HAP-1 (cell line): ENCODE measurements at regions not wholly inside any gene's neighbourhood (a gene's known extent, or its start where the extent isn't known, plus 50 kb on each side); places are given as distances from the start of the nearest gene placed in this dataset.
A peak's percentile ranks its signal among the peaks of the same experiment; 100 is the strongest.
"Not testable (repeated sequence)": the region's sequence is repeated elsewhere in the genome, so short reads cannot be mapped to it uniquely, and the experiment has no call there.

Experiments used
- DNase-seq, 2 experiments: peaks; one replicate each; pipeline ENCODE4 v3.0.0-alpha.2; 2016 to 2020; ENCODE audit warnings: low spot score in 2 of 2
- H3K27me3 ChIP-seq: fragments of 250-450 bp; sonication (Bioruptor Pico); 2 replicates; pipeline ENCODE4 v1.5.1; 2020; ENCODE audit warnings: low read depth, mild to moderate bottlenecking, moderate library complexity
- H3K36me3 ChIP-seq: fragments of 250-450 bp; sonication (Bioruptor Pico); replicated peaks from 2 replicates; pipeline ENCODE4 v1.5.1; 2020; ENCODE audit warnings: mild to moderate bottlenecking
- H3K4me1 ChIP-seq: fragments of 250-450 bp; sonication (Bioruptor Pico); 2 replicates; pipeline ENCODE4 v1.5.1; 2020; ENCODE audit warnings: mild to moderate bottlenecking
- H3K4me3 ChIP-seq: fragments of 250-450 bp; sonication (Bioruptor Pico); 2 replicates; pipeline ENCODE4 v1.5.1; 2020; ENCODE audit warnings: mild to moderate bottlenecking, moderate library complexity
- H3K9me3 ChIP-seq: fragments of 250-450 bp; sonication (Bioruptor Pico); 2 replicates; pipeline ENCODE4 v1.5.1; 2020; ENCODE audit warnings: mild to moderate bottlenecking, moderate library complexity
- in situ Hi-C: fragments of 300-500 bp; cut with MboI; formaldehyde crosslinking; loops from 3 replicates; pipeline ENCODE4 v1.14.3; 2020; ENCODE audit warnings: low sequenced_read_pairs, inconsistent platforms, mixed read lengths

GRCh38 chr3:23115171-23115877 is 87.8 kb upstream of the UBE2E2 start:
- H3K4me1 ChIP-seq = no peaks in the 10 kb centered on the region
- H3K4me3 ChIP-seq = no peak overlapping the region
- no peaks in the 10 kb centered on the region for H3K36me3 ChIP-seq
- no peak for DNase-seq
- in situ Hi-C loops = no loop called here
- peaks cover 17% of the 10 kb centered on the region for H3K27me3 ChIP-seq
- no peaks in the 10 kb centered on the region for H3K9me3 ChIP-seq

DNA sequence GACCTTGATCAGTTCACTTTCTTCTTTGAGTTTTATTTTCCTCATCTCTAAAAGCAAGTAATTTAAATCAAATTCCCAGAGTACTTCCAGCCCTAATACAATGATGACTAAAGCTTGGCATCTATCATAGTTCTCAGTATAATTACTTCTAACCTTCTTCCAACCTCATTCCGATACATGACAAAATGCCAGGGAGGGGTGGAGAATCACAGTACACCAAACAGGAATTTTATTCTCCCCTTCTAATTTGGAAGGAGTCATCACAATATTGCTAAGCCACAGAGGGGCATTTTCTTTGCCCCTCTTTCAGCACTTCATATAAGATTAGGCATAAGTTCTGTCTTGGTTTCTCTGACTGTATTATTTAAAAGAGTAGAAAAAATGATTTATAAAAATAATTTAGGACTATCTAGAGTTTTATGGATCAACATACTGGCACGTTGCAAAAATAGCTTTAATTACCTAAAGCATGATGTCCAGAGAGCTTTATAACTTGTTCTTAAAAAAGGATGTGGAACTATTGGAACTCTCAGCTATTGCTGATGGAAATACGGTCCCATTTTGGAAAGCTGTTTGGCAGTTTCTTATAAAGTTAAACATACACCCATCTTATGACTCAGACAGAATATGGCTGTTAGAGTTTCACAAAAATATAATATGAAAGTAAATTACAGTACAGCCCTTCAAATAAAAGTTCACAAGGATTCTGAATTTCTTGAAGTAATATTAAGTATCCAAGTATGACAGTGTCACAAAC is 86.9 kb upstream of the UBE2E2 start:
- Histone ChIP-seq H3K36me3 (no peaks in the 10 kb centered on the region), H3K4me3 (no peak overlapping the region), H3K27me3 (peaks cover 24% of the 10 kb centered on the region), H3K4me1 (no peaks in the 10 kb centered on the region), H3K9me3 (no peaks in the 10 kb centered on the region)
- in situ Hi-C loops = no loop called here
- DNase-seq = no peak

DNA sequence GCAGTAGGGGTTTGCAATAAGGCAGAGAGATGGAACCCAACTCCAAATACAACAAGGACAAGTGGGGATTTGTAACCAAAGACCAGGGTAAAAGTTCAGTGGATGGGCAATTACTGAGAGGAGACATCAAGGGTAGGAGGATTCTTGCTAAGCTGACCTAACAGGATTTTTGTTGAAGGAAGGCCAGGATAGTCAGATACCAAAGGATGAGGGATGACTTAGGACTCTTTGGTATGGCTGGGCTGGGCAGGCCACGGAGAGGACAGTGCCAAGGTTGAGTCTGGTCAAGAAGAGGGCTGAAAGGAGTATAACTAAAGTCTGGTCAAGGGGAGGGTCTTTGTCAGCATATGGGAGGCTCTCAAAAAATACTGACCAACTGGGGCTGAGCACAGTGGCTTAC is 85.3 kb upstream of the UBE2E2 start:
- H3K27me3 ChIP-seq = peaks cover 26% of the 10 kb centered on the region
- H3K36me3 ChIP-seq = no peaks in the 10 kb centered on the region
- in situ Hi-C loops = no loop called here
- no peaks in the 10 kb centered on the region for H3K9me3 ChIP-seq
- no peak overlapping the region for H3K4me3 ChIP-seq
- no peaks in the 10 kb centered on the region for H3K4me1 ChIP-seq
- DNase-seq = no peak

DNA sequence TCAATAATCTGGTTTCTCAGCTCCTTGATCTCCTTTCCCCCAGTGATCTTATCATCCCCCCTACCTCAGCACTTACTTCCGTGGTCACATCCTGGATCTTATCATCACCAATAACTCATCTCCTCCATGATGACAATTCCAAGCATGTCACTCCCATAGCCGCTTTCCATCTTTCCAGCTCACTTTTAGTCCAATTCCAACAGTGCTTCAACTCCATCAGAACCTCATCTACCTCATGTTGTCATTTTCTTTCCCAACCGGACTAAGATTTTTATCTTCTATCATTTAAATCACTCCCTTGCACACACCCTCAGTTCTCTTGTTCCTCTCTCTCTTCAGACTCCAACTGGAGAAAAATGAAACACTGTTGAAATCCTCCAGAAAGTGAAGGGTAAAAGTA is 75.9 kb upstream of the UBE2E2 start:
- DNase-seq = no peak
- Histone ChIP-seq H3K27me3 (peaks cover 10% of the 10 kb centered on the region; the same call in 1 of the 2 replicates), H3K36me3 (no peaks in the 10 kb centered on the region), H3K9me3 (no peaks in the 10 kb centered on the region), H3K4me1 (no peaks in the 10 kb centered on the region), H3K4me3 (no peak overlapping the region)
- in situ Hi-C loops = no loop called here

DNA sequence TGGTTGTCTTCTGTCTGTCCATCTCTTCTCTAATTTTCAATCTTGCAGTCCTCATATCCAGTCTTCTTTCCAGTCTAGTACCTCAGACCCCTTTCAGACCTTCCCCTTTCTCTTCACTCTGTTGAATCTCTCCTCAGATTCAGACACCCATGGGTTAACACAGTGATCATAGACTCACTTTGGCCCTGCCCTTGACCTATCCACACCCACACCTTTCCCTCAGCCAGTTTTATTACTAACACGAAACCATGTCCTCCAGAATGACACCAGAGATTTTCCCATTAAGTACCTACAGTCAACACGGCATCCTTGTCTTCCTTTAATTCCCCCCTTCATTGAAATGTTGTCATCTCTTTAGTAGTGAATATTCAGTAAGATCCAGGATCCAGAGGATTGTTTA is 74.5 kb upstream of the UBE2E2 start:
- Histone ChIP-seq H3K36me3 (no peaks in the 10 kb centered on the region), H3K4me3 (no peak overlapping the region), H3K9me3 (no peaks in the 10 kb centered on the region), H3K4me1 (no peaks in the 10 kb centered on the region), H3K27me3 (peaks cover 10% of the 10 kb centered on the region; the same call in 1 of the 2 replicates)
- no peak for DNase-seq
- in situ Hi-C loops = no loop called here

GRCh38 chr3:23129117-23129516 is 74.0 kb upstream of the UBE2E2 start:
- peaks cover 10% of the 10 kb centered on the region; the same call in 1 of the 2 replicates for H3K27me3 ChIP-seq
- in situ Hi-C loops = no loop called here
- no peak for DNase-seq

GRCh38 chr3:23129817-23130216 is 73.3 kb upstream of the UBE2E2 start:
- Histone ChIP-seq H3K27me3 (peaks cover 6% of the 10 kb centered on the region; the same call in 1 of the 2 replicates), H3K36me3 (no peaks in the 10 kb centered on the region), H3K9me3 (no peaks in the 10 kb centered on the region), H3K4me3 (no peak overlapping the region), H3K4me1 (no peaks in the 10 kb centered on the region)
- DNase-seq = no peak
- in situ Hi-C loops = no loop called here

More at GRCh38 chr3:23129117-23129516, 74.0 kb upstream of the UBE2E2 start:
- Histone ChIP-seq H3K4me3 (no peak overlapping the region), H3K36me3 (no peaks in the 10 kb centered on the region), H3K4me1 (no peaks in the 10 kb centered on the region), H3K9me3 (no peaks in the 10 kb centered on the region)

DNA sequence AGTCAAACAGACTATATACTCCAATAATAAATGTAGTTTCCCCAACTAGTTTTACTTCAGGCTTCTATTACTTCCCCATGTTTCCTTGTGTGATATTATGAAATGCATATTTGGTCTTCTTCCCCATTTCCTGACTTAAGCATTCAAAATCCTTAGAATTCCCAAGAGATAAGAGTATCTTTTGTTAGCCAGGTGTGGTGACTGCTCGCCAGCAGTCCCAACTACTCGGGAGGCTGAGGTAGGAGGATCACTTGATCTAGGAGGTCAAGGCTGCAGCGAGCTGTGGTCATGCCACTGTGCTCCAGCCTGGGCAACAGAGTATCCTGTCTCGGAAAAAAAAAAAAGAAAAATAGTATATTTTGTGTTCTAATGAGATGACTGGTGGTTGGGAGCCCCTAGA is 72.7 kb upstream of the UBE2E2 start:
- Histone ChIP-seq H3K4me1 (no peaks in the 10 kb centered on the region), H3K4me3 (no peak overlapping the region), H3K9me3 (no peaks in the 10 kb centered on the region), H3K36me3 (no peaks in the 10 kb centered on the region), H3K27me3 (peaks cover 6% of the 10 kb centered on the region; the same call in 1 of the 2 replicates)
- no peak for DNase-seq
- in situ Hi-C loops = no loop called here

GRCh38 chr3:23135026-23135785 is 67.9 kb upstream of the UBE2E2 start:
- Histone ChIP-seq H3K4me3 (no peak overlapping the region), H3K27me3 (peaks cover 1% of the 10 kb centered on the region; the same call in 1 of the 2 replicates), H3K9me3 (no peaks in the 10 kb centered on the region), H3K4me1 (no peaks in the 10 kb centered on the region), H3K36me3 (no peaks in the 10 kb centered on the region)
- no peak for DNase-seq
- in situ Hi-C loops = no loop called here

GRCh38 chr3:23136054-23136453 is 67.1 kb upstream of the UBE2E2 start:
- Histone ChIP-seq H3K36me3 (no peaks in the 10 kb centered on the region), H3K27me3 (no peaks in the 10 kb centered on the region; the same call in 1 of the 2 replicates), H3K4me3 (no peak overlapping the region), H3K9me3 (no peaks in the 10 kb centered on the region), H3K4me1 (no peaks in the 10 kb centered on the region)
- no peak for DNase-seq
- in situ Hi-C loops = no loop called here

GRCh38 chr3:23144051-23144450 is 59.1 kb upstream of the UBE2E2 start:
- H3K4me3 ChIP-seq, DNase-seq, in situ Hi-C loops, H3K9me3 ChIP-seq, H3K27me3 ChIP-seq, H3K4me1 ChIP-seq, H3K36me3 ChIP-seq: not testable (repeated sequence)

DNA sequence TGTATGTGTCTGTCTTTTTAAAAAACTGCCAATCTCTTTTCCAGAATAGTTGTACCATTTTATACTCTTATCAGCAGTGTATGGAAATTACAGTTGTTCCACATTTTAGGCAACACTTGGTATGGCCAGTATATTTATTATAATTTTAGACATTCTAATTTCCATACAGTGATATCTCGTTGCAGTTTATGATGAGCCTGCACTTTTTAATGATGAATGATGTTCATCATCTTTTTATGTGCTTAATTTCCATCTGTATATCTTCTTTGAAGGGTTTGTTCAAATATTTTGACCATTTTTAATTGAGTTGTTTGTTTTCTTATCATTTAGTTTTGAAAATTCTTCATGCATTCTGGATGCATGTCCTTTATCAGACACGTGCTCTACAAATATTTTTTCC is 57.0 kb upstream of the UBE2E2 start:
- Histone ChIP-seq H3K4me3 (no peak overlapping the region), H3K27me3 (peaks cover 5% of the 10 kb centered on the region; the same call in 1 of the 2 replicates), H3K9me3 (no peaks in the 10 kb centered on the region), H3K4me1 (peaks cover 5% of the 10 kb centered on the region; the same call in 1 of the 2 replicates), H3K36me3 (no peaks in the 10 kb centered on the region)
- no peak for DNase-seq
- in situ Hi-C loops = no loop called here

DNA sequence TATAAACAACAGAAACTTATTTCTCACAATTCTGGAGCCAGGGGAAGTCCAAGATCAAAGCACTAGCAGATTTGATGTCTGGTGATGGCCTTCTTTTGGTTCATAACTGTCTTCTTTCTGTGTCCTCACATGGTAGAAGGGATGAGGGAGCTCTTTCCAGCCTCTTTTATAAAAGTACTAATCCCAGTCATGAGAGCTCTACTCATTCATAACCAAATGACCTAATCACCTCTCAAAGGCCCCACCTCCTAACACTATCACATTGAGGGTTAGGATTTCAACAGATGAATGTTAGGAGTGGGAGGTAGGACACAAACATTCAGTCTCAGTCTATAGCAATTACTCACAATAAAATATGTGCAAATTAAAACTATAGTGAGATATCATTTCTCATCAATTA is 50.1 kb upstream of the UBE2E2 start:
- Histone ChIP-seq H3K27me3 (peaks cover 5% of the 10 kb centered on the region), H3K4me3 (no peak overlapping the region), H3K9me3 (no peaks in the 10 kb centered on the region), H3K36me3 (no peaks in the 10 kb centered on the region), H3K4me1 (no peaks in the 10 kb centered on the region)
- in situ Hi-C loops = no loop called here
- peak in 1 of 2 experiments; percentile 23 for DNase-seq
